SK-N-MC (cell line): ENCODE measurements at regions not wholly inside any gene's neighbourhood (a gene's known extent, or its start where the extent isn't known, plus 50 kb on each side); places are given as distances from the start of the nearest gene placed in this dataset.

Experiments used
- EZH2 ChIP-seq: fragments of 200-600 bp; sonication (generic); IDR thresholded peaks from one replicate; pipeline ENCODE4 v1.6.1; 2017; ENCODE audit warnings: antibody characterized with exemption
- POLR2AphosphoS5 ChIP-seq: IDR thresholded peaks from 2 replicates; pipeline ENCODE4 v1.6.1; 2012; ENCODE audit warnings: mild to moderate bottlenecking, low read depth, low read length, borderline replicate concordance

GRCh38 chr11:27786331-27786730 is 86.1 kb upstream of the BDNF start:
- no peak for TF ChIP-seq EZH2
- no peak for TF ChIP-seq POLR2AphosphoS5
